GM12878 (cell line): ENCODE measurements at regions not wholly inside any gene's neighbourhood (a gene's known extent, or its start where the extent isn't known, plus 50 kb on each side); places are given as distances from the start of the nearest gene placed in this dataset.

ENCODE experiments used
- ATAC-seq: fragments of 200-7000 bp; cut with Tn5 transposase; 3 replicates; pipeline ENCODE4 v1.9.1; 2020; ENCODE audit warnings: mild to moderate bottlenecking, moderate library complexity
- BruUV-seq: library from RNA; stranded (reverse); fragments of 400-500 nt; replicated peaks from 2 replicates; lab custom pipeline; 2021; lab: Mats Ljungman, UMichigan
- CTCF ChIA-PET: fragments of 300-600 bp; sonication (Branson Sonifier 250); formaldehyde crosslinking; extraction: SDS; loops from one replicate; lab custom pipeline; 2021; ENCODE audit warnings: inconsistent platforms; lab: Yijun Ruan, JAX
- POLR2A ChIA-PET: fragments of 350-600 bp; formaldehyde crosslinking; extraction: SDS; loops from one replicate; lab custom pipeline; 2021; ENCODE audit warnings: inconsistent platforms; lab: Charles Lee
- RAD21 ChIA-PET: fragments of 300-600 bp; sonication (Branson Sonifier 250); formaldehyde crosslinking; loops from one replicate; lab custom pipeline; 2023; ENCODE audit warnings: antibody characterized with exemption; ENCODE audit not compliant: unreplicated experiment; lab: Charles Lee
- SMC1A ChIA-PET: fragments of 300-600 bp; sonication (Branson Sonifier 250); formaldehyde crosslinking; loops from one replicate; lab custom pipeline; 2023; ENCODE audit not compliant: unreplicated experiment, uncharacterized antibody; lab: Charles Lee
- DNase-seq: peaks from one replicate; pipeline ENCODE4 v3.0.0-alpha.2; 2011; ENCODE audit warnings: low read depth, low spot score
- FAIRE-seq: peaks from 3 replicates; lab custom pipeline; 2011; peaks lifted over from hg19 to GRCh38; lab: Jason Lieb, UNC
- H2AFZ ChIP-seq: 2 replicates; pipeline ENCODE4 v1.6.0; 2011; ENCODE audit warnings: low read depth, low read length, control low read depth; ENCODE audit not compliant: control insufficient read depth
- H3K27ac ChIP-seq: 2 replicates; pipeline ENCODE4 v1.5.1; 2011; ENCODE audit warnings: control low read depth; ENCODE audit not compliant: control insufficient read depth, insufficient read depth
- H3K27me3 ChIP-seq, 2 experiments: replicated peaks in 1 of 2; 2 replicates each; pipeline versions ENCODE4 v1.6.0 to v1.6.1; 2011; ENCODE audit warnings: low read length in 1 of 2; ENCODE audit not compliant: control insufficient read depth in 2 of 2, insufficient read depth in 2 of 2
- H3K36me3 ChIP-seq, 2 experiments: 2 replicates each; pipeline ENCODE4 v1.5.1; 2011; ENCODE audit warnings: low read length in 1 of 2; ENCODE audit not compliant: control insufficient read depth in 2 of 2, insufficient read depth in 2 of 2
- H3K4me1 ChIP-seq: 2 replicates; pipeline ENCODE4 v1.6.1; 2011; ENCODE audit warnings: mild to moderate bottlenecking, low read length, moderate library complexity, mixed read lengths; ENCODE audit not compliant: control insufficient read depth, insufficient read depth
- H3K4me2 ChIP-seq: 2 replicates; pipeline ENCODE4 v1.6.0; 2011; ENCODE audit warnings: control low read depth; ENCODE audit not compliant: control insufficient read depth, insufficient read depth
- H3K4me3 ChIP-seq: fragments of 200-600 bp; sonication (generic); 2 replicates; pipeline ENCODE4 v1.5.1; 2016
- H3K79me2 ChIP-seq: 2 replicates; pipeline ENCODE4 v1.6.0; 2011; ENCODE audit warnings: low read length; ENCODE audit not compliant: control insufficient read depth, insufficient read depth
- H3K9ac ChIP-seq: 2 replicates; pipeline ENCODE4 v1.8.0; 2011; ENCODE audit warnings: low read length, control low read depth, mixed read lengths; ENCODE audit not compliant: control insufficient read depth, insufficient read depth
- H3K9me3 ChIP-seq: replicated peaks from 3 replicates; pipeline ENCODE4 v1.5.1; 2011; ENCODE audit warnings: mild to moderate bottlenecking, low read length; ENCODE audit not compliant: control insufficient read depth, insufficient read depth
- H4K20me1 ChIP-seq: 2 replicates; pipeline ENCODE4 v1.6.0; 2011; ENCODE audit not compliant: control insufficient read depth, insufficient read depth
- CBX3 ChIP-seq: fragments of 200-600 bp; sonication (generic); IDR thresholded peaks from 2 replicates; pipeline ENCODE4 v1.6.1; 2016; ENCODE audit warnings: low read depth, borderline replicate concordance
- EP300 ChIP-seq, 2 experiments: fragments of 150-350 bp in 1 of 2; IDR thresholded peaks; 2 replicates each; pipeline ENCODE4 v1.6.1; 2011 to 2012; ENCODE audit warnings: low read depth in 2 of 2, low read length in 2 of 2, borderline replicate concordance in 1 of 2, improper control_type of control experiment in 1 of 2, inconsistent platforms in 1 of 2; ENCODE audit not compliant: control insufficient read depth in 1 of 2
- JUNB ChIP-seq: IDR thresholded peaks from 2 replicates; pipeline ENCODE4 v1.6.1; 2016; ENCODE audit warnings: antibody characterized with exemption, mild to moderate bottlenecking
- KDM1A ChIP-seq: fragments of 200-600 bp; sonication (generic); IDR thresholded peaks from 2 replicates; pipeline ENCODE4 v1.6.1; 2016; ENCODE audit warnings: borderline replicate concordance
- LARP7 ChIP-seq: fragments of 450-650 bp; IDR thresholded peaks from 2 replicates; pipeline ENCODE4 v1.6.1; 2017; ENCODE audit warnings: mild to moderate bottlenecking
- MYB ChIP-seq: fragments of 150-350 bp; IDR thresholded peaks from 2 replicates; pipeline ENCODE4 v1.6.1; 2014; ENCODE audit warnings: mild to moderate bottlenecking, low read depth, low read length, borderline replicate concordance
- NR2C2 ChIP-seq: IDR thresholded peaks from 2 replicates; pipeline ENCODE4 v1.6.1; 2011; ENCODE audit warnings: borderline replicate concordance, low read depth; ENCODE audit not compliant: control insufficient read depth, insufficient read length
- NR2F1 ChIP-seq: fragments of 450-650 bp; conservative IDR thresholded peaks from 2 replicates; pipeline ENCODE4 v1.6.1; 2017; ENCODE audit warnings: mild to moderate bottlenecking
- NRF1 ChIP-seq: conservative IDR thresholded peaks from 2 replicates; pipeline ENCODE4 v1.6.1; 2011; ENCODE audit warnings: mild to moderate bottlenecking, low read depth, low read length, improper control_type of control experiment
- RBBP5 ChIP-seq: fragments of 200-600 bp; sonication (generic); conservative IDR thresholded peaks from 2 replicates; pipeline ENCODE4 v1.6.1; 2016
- RELA ChIP-seq: fragments of 450-650 bp; IDR thresholded peaks from 2 replicates; pipeline ENCODE4 v1.8.0; 2014; ENCODE audit warnings: borderline replicate concordance; ENCODE audit not compliant: partially characterized antibody
- ZNF24 ChIP-seq: fragments of 450-650 bp; IDR thresholded peaks from 2 replicates; pipeline ENCODE4 v1.6.1; 2017; ENCODE audit warnings: antibody characterized with exemption, mild to moderate bottlenecking
- ZNF622 ChIP-seq: fragments of 450-650 bp; IDR thresholded peaks from 2 replicates; pipeline ENCODE4 v1.6.1; 2017; ENCODE audit warnings: mild to moderate bottlenecking, inconsistent platforms
- WGBS: methylation state at CpG from one replicate; pipeline ENCODE4 v1.1.6; 2016; ENCODE audit warnings: low lambda C conversion rate; ENCODE audit not compliant: insufficient replicate concordance, insufficient coverage; ENCODE audit errors: missing lambda C conversion rate; 5-methylcytosine and 5-hydroxymethylcytosine counted together
- in situ Hi-C: fragments of 300-500 bp; cut with MboI; formaldehyde crosslinking; loops from 9 replicates; pipeline ENCODE4 v1.14.3; 2018; ENCODE audit warnings: mixed read lengths
- intact Hi-C: fragments of 100-400 bp; cut with micrococcal nuclease; formaldehyde crosslinking; loops from one replicate; pipeline ENCODE4 v1.14.2; 2022; ENCODE audit not compliant: unreplicated experiment
- TF ChIP-seq, protein P1 (sequence below): IDR thresholded peaks from 2 replicates; pipeline ENCODE4 v1.6.1; 2012; ENCODE audit warnings: low read depth, low read length, improper control_type of control experiment
- TF ChIP-seq, protein P2 (sequence below): fragments of 450-650 bp; IDR thresholded peaks from 2 replicates; pipeline ENCODE4 v1.6.1; 2017; ENCODE audit warnings: antibody characterized with exemption, mild to moderate bottlenecking, moderate library complexity
- TF ChIP-seq, protein P3 (sequence below): fragments of 450-650 bp; IDR thresholded peaks from 2 replicates; pipeline ENCODE4 v1.6.1; 2017; ENCODE audit warnings: mild to moderate bottlenecking, moderate library complexity

DNA sequence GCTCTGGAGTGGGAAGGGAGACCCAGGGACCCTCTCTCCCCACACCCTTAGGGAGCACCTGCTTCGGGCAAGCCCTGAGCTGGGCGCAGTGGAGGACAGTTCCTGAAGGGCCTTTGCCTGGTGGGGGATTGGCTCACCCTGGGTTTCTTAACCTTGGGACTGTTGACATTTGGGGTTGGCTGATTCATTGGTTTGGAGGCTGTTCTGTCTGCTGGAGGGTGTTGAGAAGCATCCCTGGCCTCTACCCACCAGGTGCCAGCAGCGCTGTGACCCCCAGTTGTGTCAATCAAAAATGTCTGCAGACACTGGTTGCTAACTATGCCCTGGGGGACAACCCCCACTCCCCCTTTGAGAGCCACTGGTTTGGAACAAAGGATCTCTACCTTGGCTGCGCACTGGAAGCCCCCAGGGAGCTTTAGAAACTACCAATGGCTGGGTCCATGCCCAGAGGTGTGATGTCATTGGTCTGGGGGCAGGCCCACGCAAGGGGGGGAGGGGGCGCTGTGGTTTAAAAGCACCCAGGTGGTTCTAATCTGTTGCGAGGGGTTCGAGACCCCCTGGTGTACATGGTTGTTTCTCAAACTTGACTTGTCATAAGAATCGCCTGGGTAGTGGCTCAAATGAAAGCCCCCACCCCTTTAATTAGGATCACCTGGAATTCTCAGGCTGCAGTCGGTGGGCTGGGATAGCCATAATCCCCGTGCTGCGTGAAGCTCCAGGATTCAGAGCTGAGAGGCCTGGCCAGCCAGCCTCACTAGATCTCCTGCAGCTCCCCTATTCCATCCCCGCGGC is 151.9 kb upstream of the GSE1 start:
- H3K4me3 ChIP-seq, result no peak overlapping the region
- in situ Hi-C loops, result no loop called here

More for the DNA sequence above, 151.9 kb upstream of the GSE1 start:
- intact Hi-C loops, result no loop called here
- H3K79me2 ChIP-seq, result no peaks in the 10 kb centered on the region
- no peaks in the 10 kb centered on the region for H4K20me1 ChIP-seq
- H2AFZ ChIP-seq, result no peak overlapping the region
- ChIA-PET POLR2A (no interaction called here), SMC1A (interaction anchor here (1.2 kb wide), 1 partner anchor 14 kb away, joined by 3 read pairs; no protein-coding TSS in a partner anchor), RAD21 (no interaction called here), CTCF (interaction anchor here (1.7 kb wide), 1 partner anchor 155 kb away, joined by 7 read pairs; no protein-coding TSS in a partner anchor)
- no peak for FAIRE-seq
- ATAC-seq, result no peak
- no peak overlapping the region for H3K27ac ChIP-seq
- no peak overlapping the region for H3K9ac ChIP-seq
- H3K4me1 ChIP-seq, result no peaks in the 10 kb centered on the region
- BruUV-seq, result no TSS peak
- WGBS, result 21% methylated on average over 14 of the region's 14 CpGs
- H3K27me3 ChIP-seq, result peaks cover 11 to 19% of the 10 kb centered on the region in 2 experiments
- H3K36me3 ChIP-seq, result no peaks in the 10 kb centered on the region
- no peak for DNase-seq
- TF ChIP-seq, protein P1, sequence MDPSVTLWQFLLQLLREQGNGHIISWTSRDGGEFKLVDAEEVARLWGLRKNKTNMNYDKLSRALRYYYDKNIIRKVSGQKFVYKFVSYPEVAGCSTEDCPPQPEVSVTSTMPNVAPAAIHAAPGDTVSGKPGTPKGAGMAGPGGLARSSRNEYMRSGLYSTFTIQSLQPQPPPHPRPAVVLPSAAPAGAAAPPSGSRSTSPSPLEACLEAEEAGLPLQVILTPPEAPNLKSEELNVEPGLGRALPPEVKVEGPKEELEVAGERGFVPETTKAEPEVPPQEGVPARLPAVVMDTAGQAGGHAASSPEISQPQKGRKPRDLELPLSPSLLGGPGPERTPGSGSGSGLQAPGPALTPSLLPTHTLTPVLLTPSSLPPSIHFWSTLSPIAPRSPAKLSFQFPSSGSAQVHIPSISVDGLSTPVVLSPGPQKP, result no peak
- TF ChIP-seq ZNF24 (no peak), KDM1A (no peak), MYB (no peak), NR2C2 (no peak), RBBP5 (no peak), ZNF622 (no peak), NR2F1 (no peak), NRF1 (no peak), EP300 (IDR thresholded peaks at IDR 0.05; ENCODE audit: borderline replicate concordance in 1 of 2, control insufficient read depth in 1 of 2, low read depth in 2 of 2, low read length in 2 of 2) (no peak), JUNB (no peak), RELA (no peak), CBX3 (no peak), LARP7 (no peak)
- TF ChIP-seq, protein P2, sequence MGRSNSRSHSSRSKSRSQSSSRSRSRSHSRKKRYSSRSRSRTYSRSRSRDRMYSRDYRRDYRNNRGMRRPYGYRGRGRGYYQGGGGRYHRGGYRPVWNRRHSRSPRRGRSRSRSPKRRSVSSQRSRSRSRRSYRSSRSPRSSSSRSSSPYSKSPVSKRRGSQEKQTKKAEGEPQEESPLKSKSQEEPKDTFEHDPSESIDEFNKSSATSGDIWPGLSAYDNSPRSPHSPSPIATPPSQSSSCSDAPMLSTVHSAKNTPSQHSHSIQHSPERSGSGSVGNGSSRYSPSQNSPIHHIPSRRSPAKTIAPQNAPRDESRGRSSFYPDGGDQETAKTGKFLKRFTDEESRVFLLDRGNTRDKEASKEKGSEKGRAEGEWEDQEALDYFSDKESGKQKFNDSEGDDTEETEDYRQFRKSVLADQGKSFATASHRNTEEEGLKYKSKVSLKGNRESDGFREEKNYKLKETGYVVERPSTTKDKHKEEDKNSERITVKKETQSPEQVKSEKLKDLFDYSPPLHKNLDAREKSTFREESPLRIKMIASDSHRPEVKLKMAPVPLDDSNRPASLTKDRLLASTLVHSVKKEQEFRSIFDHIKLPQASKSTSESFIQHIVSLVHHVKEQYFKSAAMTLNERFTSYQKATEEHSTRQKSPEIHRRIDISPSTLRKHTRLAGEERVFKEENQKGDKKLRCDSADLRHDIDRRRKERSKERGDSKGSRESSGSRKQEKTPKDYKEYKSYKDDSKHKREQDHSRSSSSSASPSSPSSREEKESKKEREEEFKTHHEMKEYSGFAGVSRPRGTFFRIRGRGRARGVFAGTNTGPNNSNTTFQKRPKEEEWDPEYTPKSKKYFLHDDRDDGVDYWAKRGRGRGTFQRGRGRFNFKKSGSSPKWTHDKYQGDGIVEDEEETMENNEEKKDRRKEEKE, result no peak
- TF ChIP-seq, protein P3, sequence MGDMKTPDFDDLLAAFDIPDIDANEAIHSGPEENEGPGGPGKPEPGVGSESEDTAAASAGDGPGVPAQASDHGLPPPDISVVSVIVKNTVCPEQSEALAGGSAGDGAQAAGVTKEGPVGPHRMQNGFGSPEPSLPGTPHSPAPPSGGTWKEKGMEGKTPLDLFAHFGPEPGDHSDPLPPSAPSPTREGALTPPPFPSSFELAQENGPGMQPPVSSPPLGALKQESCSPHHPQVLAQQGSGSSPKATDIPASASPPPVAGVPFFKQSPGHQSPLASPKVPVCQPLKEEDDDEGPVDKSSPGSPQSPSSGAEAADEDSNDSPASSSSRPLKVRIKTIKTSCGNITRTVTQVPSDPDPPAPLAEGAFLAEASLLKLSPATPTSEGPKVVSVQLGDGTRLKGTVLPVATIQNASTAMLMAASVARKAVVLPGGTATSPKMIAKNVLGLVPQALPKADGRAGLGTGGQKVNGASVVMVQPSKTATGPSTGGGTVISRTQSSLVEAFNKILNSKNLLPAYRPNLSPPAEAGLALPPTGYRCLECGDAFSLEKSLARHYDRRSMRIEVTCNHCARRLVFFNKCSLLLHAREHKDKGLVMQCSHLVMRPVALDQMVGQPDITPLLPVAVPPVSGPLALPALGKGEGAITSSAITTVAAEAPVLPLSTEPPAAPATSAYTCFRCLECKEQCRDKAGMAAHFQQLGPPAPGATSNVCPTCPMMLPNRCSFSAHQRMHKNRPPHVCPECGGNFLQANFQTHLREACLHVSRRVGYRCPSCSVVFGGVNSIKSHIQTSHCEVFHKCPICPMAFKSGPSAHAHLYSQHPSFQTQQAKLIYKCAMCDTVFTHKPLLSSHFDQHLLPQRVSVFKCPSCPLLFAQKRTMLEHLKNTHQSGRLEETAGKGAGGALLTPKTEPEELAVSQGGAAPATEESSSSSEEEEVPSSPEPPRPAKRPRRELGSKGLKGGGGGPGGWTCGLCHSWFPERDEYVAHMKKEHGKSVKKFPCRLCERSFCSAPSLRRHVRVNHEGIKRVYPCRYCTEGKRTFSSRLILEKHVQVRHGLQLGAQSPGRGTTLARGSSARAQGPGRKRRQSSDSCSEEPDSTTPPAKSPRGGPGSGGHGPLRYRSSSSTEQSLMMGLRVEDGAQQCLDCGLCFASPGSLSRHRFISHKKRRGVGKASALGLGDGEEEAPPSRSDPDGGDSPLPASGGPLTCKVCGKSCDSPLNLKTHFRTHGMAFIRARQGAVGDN, result no peak
- TF ChIP-seq, all 136 proteins: peak for 0
- no peaks in the 10 kb centered on the region for H3K9me3 ChIP-seq
- no peak overlapping the region for H3K4me2 ChIP-seq
